ENCODE measurements at regions not wholly inside any gene's neighbourhood (a gene's known extent, or its start where the extent isn't known, plus 50 kb on each side); places are given as distances from the start of the nearest gene placed in this dataset.

DNA sequence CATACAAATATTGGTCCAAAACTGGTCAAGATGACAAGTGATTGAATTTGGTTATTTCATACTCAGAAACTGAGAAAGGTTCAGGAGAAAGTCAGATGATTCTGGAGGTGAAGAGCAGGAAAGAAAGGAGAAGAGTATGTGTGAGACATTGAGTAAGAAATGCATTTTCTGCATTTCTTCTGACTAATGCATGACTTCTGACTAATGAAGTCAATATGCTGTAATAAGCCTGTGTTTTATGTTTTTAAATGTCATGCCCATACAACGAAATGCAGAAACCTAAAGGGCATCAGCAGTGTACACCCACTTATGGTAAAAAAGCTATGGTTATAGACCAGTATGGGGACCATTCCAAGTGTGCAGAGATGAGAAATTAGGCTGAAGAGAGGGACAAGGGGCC, 1227.8 kb upstream of the SORCS1 start:
- no peak overlapping the region for H2AFZ ChIP-seq
- no peak for TF ChIP-seq EZH2phosphoT487 (IDR thresholded peaks at IDR 0.05; ENCODE audit: low read depth, severe bottlenecking, unreplicated experiment)
- no peak for TF ChIP-seq EZH2 (IDR thresholded peaks at IDR 0.05; ENCODE audit: borderline replicate concordance)
- TF ChIP-seq, protein P1, sequence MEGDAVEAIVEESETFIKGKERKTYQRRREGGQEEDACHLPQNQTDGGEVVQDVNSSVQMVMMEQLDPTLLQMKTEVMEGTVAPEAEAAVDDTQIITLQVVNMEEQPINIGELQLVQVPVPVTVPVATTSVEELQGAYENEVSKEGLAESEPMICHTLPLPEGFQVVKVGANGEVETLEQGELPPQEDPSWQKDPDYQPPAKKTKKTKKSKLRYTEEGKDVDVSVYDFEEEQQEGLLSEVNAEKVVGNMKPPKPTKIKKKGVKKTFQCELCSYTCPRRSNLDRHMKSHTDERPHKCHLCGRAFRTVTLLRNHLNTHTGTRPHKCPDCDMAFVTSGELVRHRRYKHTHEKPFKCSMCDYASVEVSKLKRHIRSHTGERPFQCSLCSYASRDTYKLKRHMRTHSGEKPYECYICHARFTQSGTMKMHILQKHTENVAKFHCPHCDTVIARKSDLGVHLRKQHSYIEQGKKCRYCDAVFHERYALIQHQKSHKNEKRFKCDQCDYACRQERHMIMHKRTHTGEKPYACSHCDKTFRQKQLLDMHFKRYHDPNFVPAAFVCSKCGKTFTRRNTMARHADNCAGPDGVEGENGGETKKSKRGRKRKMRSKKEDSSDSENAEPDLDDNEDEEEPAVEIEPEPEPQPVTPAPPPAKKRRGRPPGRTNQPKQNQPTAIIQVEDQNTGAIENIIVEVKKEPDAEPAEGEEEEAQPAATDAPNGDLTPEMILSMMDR (IDR thresholded peaks at IDR 0.05; ENCODE audit: poor library complexity) = no peak
- H3K4me3 ChIP-seq = no peak overlapping the region
- H3K9me2 ChIP-seq (replicated peaks; ENCODE audit: insufficient read depth) = no peaks in the 10 kb centered on the region
- no peaks in the 10 kb centered on the region for H3K4me1 ChIP-seq (ENCODE audit: insufficient read depth)
- no peaks in the 10 kb centered on the region for H3K27me3 ChIP-seq
- H3K79me2 ChIP-seq = no peaks in the 10 kb centered on the region
- H3K27ac ChIP-seq = no peak overlapping the region
- no peak overlapping the region for H3K4me2 ChIP-seq
- no peaks in the 10 kb centered on the region for H3K9me3 ChIP-seq (ENCODE audit: low read depth)
- DNase-seq (ENCODE audit: low spot score) = no peak
- H3K36me3 ChIP-seq (replicated peaks; ENCODE audit: insufficient read depth, low read depth) = no peaks in the 10 kb centered on the region
- no peaks in the 10 kb centered on the region for H4K20me1 ChIP-seq (ENCODE audit: insufficient read depth, poor library complexity, severe bottlenecking)
- 70% methylated on average over 1 of the region's 1 CpG for WGBS (ENCODE audit: low lambda C conversion rate, missing lambda C conversion rate)

- Histone ChIP-seq H2AFZ (no peak overlapping the region), H3K79me2 (no peaks in the 10 kb centered on the region), H3K4me2 (no peak overlapping the region), H3K9me2 (replicated peaks; ENCODE audit: insufficient read depth) (no peaks in the 10 kb centered on the region), H4K20me1 (ENCODE audit: insufficient read depth, poor library complexity, severe bottlenecking) (no peaks in the 10 kb centered on the region), H3K4me1 (ENCODE audit: insufficient read depth) (no peaks in the 10 kb centered on the region), H3K9me3 (ENCODE audit: low read depth) (no peaks in the 10 kb centered on the region), H3K36me3 (replicated peaks; ENCODE audit: insufficient read depth, low read depth) (no peaks in the 10 kb centered on the region), H3K27ac (no peak overlapping the region), H3K4me3 (no peak overlapping the region), H3K27me3 (no peaks in the 10 kb centered on the region)
- 54% methylated on average over 1 of the region's 1 CpG for WGBS (ENCODE audit: low lambda C conversion rate, missing lambda C conversion rate)
- TF ChIP-seq EZH2phosphoT487 (IDR thresholded peaks at IDR 0.05; ENCODE audit: low read depth, severe bottlenecking, unreplicated experiment) = no peak
- TF ChIP-seq, protein P1 (IDR thresholded peaks at IDR 0.05; ENCODE audit: poor library complexity) = no peak
- no peak for TF ChIP-seq EZH2 (IDR thresholded peaks at IDR 0.05; ENCODE audit: borderline replicate concordance)
- no peak for DNase-seq (ENCODE audit: low spot score)
These were observed 1224.2 kb upstream of the SORCS1 start for GRCh38 chr10:108388706-108389105.

- Histone ChIP-seq H3K4me3 (no peak overlapping the region), H4K20me1 (ENCODE audit: insufficient read depth, poor library complexity, severe bottlenecking) (no peaks in the 10 kb centered on the region), H3K9me2 (replicated peaks; ENCODE audit: insufficient read depth) (no peaks in the 10 kb centered on the region), H3K9me3 (ENCODE audit: low read depth) (no peaks in the 10 kb centered on the region), H3K27ac (no peak overlapping the region), H3K79me2 (no peaks in the 10 kb centered on the region), H3K27me3 (no peaks in the 10 kb centered on the region), H3K4me2 (no peak overlapping the region), H3K36me3 (replicated peaks; ENCODE audit: insufficient read depth, low read depth) (no peaks in the 10 kb centered on the region), H3K4me1 (ENCODE audit: insufficient read depth) (no peaks in the 10 kb centered on the region), H2AFZ (no peak overlapping the region)
- TF ChIP-seq EZH2phosphoT487 (IDR thresholded peaks at IDR 0.05; ENCODE audit: low read depth, severe bottlenecking, unreplicated experiment) = no peak
- TF ChIP-seq, protein P1 (IDR thresholded peaks at IDR 0.05; ENCODE audit: poor library complexity) = no peak
- TF ChIP-seq EZH2 (IDR thresholded peaks at IDR 0.05; ENCODE audit: borderline replicate concordance) = no peak
- WGBS (ENCODE audit: low lambda C conversion rate, missing lambda C conversion rate) = 96% methylated on average over 3 of the region's 3 CpGs
- DNase-seq (ENCODE audit: low spot score) = no peak
These were observed 1221.5 kb upstream of the SORCS1 start for GRCh38 chr10:108385963-108386362.

GRCh38 chr10:108384378-108384777, 1219.9 kb upstream of the SORCS1 start:
- Histone ChIP-seq H3K27ac (no peak overlapping the region), H4K20me1 (ENCODE audit: insufficient read depth, poor library complexity, severe bottlenecking) (no peaks in the 10 kb centered on the region), H3K4me2 (no peak overlapping the region), H3K4me3 (no peak overlapping the region), H3K9me3 (ENCODE audit: low read depth) (no peaks in the 10 kb centered on the region), H3K79me2 (no peaks in the 10 kb centered on the region), H3K27me3 (no peaks in the 10 kb centered on the region), H3K4me1 (ENCODE audit: insufficient read depth) (no peaks in the 10 kb centered on the region), H2AFZ (no peak overlapping the region), H3K9me2 (replicated peaks; ENCODE audit: insufficient read depth) (no peaks in the 10 kb centered on the region), H3K36me3 (replicated peaks; ENCODE audit: insufficient read depth, low read depth) (no peaks in the 10 kb centered on the region)
- 74% methylated on average over 1 of the region's 1 CpG for WGBS (ENCODE audit: low lambda C conversion rate, missing lambda C conversion rate)
- no peak for TF ChIP-seq EZH2 (IDR thresholded peaks at IDR 0.05; ENCODE audit: borderline replicate concordance)
- TF ChIP-seq, protein P1 (IDR thresholded peaks at IDR 0.05; ENCODE audit: poor library complexity) = no peak
- TF ChIP-seq EZH2phosphoT487 (IDR thresholded peaks at IDR 0.05; ENCODE audit: low read depth, severe bottlenecking, unreplicated experiment) = no peak
- no peak for DNase-seq (ENCODE audit: low spot score)
